Spleen (tissue), 7 donors: ENCODE measurements at regions not wholly inside any gene's neighbourhood (a gene's known extent, or its start where the extent isn't known, plus 50 kb on each side); places are given as distances from the start of the nearest gene placed in this dataset.

Experiments used
- POLR2A ChIP-seq, 3 donors: fragments of 450-650 bp; IDR thresholded peaks; one replicate each; pipeline ENCODE4 v1.5.1; 2017; ENCODE audit warnings: antibody characterized with exemption in 3 of 3, mild to moderate bottlenecking in 1 of 3
- POLR2AphosphoS5 ChIP-seq, 3 donors: sonication (generic); formaldehyde crosslinking; IDR thresholded peaks; one replicate each; pipeline ENCODE4 v1.5.1; 2017; ENCODE audit warnings: antibody characterized with exemption in 3 of 3
- TF ChIP-seq, protein P1 (sequence below), 11 experiments: fragments of 200-600 bp in 7 of 11; fragments of 450-650 bp in 4 of 11; sonication (generic) in 4 of 11; IDR thresholded peaks in 8 of 11; conservative IDR thresholded peaks in 3 of 11; 1 replicate in 7 of 11; 2 replicates in 4 of 11; pipeline versions ENCODE4 v1.4.0 to v1.8.0; 2016 to 2021; ENCODE audit warnings: antibody characterized with exemption in 11 of 11, inconsistent platforms in 4 of 11, mild to moderate bottlenecking in 1 of 11
- donor health status: DM: no; HTN: no; CAD: no; lungs with moderate emphysema.
- donor health status: DM: no; HTN: no; CAD: no.
- donor health status: DM: no; HTN: no; CAD: no.

DNA sequence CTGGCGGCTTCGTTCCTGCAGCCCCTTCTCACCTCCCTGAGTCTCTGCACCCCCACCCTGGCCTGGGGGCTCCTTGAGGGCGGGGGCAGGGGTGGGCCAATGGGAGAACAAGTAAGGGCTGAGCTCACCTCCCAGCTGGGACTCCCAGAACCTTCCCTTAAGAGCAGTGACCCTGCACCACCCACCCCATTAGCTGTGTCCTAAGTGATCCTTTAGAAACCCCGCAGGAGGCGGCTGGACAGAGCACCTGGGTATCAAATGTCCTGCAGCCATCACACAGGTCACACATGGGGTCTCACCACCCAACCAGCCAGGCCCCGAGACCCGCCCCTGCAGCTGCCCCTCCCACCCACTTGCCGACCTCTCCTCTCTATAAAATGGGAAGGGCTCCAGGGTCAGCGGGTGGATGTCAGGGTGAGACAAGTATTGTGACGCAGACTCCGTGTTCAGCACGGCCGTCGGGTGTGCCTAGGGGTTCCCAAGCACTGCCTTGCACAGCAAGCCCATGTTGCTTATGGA lies 151.2 kb upstream of the C14orf180 start:
- TF ChIP-seq, protein P1, sequence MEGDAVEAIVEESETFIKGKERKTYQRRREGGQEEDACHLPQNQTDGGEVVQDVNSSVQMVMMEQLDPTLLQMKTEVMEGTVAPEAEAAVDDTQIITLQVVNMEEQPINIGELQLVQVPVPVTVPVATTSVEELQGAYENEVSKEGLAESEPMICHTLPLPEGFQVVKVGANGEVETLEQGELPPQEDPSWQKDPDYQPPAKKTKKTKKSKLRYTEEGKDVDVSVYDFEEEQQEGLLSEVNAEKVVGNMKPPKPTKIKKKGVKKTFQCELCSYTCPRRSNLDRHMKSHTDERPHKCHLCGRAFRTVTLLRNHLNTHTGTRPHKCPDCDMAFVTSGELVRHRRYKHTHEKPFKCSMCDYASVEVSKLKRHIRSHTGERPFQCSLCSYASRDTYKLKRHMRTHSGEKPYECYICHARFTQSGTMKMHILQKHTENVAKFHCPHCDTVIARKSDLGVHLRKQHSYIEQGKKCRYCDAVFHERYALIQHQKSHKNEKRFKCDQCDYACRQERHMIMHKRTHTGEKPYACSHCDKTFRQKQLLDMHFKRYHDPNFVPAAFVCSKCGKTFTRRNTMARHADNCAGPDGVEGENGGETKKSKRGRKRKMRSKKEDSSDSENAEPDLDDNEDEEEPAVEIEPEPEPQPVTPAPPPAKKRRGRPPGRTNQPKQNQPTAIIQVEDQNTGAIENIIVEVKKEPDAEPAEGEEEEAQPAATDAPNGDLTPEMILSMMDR (IDR thresholded peaks at IDR 0.05 in 8 of 11, conservative IDR thresholded peaks at IDR 0.05 in 3 of 11): no peak
- TF ChIP-seq POLR2A (IDR thresholded peaks at IDR 0.05) (no peak), POLR2AphosphoS5 (IDR thresholded peaks at IDR 0.05) (no peak)
